Skeletal muscle tissue (tissue), 3 donors: ENCODE measurements at regions not wholly inside any gene's neighbourhood (a gene's known extent, or its start where the extent isn't known, plus 50 kb on each side); places are given as distances from the start of the nearest gene placed in this dataset.
"Not testable (repeated sequence)": the region's sequence is repeated elsewhere in the genome, so short reads cannot be mapped to it uniquely, and the experiment has no call there.

Experiments
- H3K27ac ChIP-seq: one replicate; pipeline ENCODE4 v1.7.0; 2013; ENCODE audit warnings: mild to moderate bottlenecking, low read depth, low read length, inconsistent platforms
- H3K27me3 ChIP-seq, 3 donors: one replicate each; pipeline ENCODE4 v1.7.0; 2013; ENCODE audit warnings: low read length in 3 of 3; ENCODE audit not compliant: control insufficient read depth in 3 of 3, insufficient read depth in 3 of 3
- H3K36me3 ChIP-seq, 3 donors: one replicate each; pipeline ENCODE4 v1.7.0; 2013; ENCODE audit warnings: low read length in 3 of 3; ENCODE audit not compliant: control insufficient read depth in 3 of 3, insufficient read depth in 3 of 3
- H3K4me1 ChIP-seq, 3 donors: one replicate each; pipeline ENCODE4 v1.7.0; 2013; ENCODE audit warnings: low read length in 3 of 3, mild to moderate bottlenecking in 3 of 3; ENCODE audit not compliant: control insufficient read depth in 3 of 3, insufficient read depth in 3 of 3
- H3K4me3 ChIP-seq, 3 donors: one replicate each; pipeline ENCODE4 v1.7.0; 2013; ENCODE audit warnings: low read length in 3 of 3
- H3K9ac ChIP-seq, 3 donors: one replicate each; pipeline ENCODE4 v1.7.0; 2013; ENCODE audit warnings: low read length in 3 of 3, mild to moderate bottlenecking in 3 of 3, moderate library complexity in 2 of 3, low read depth in 1 of 3
- H3K9me3 ChIP-seq, 3 donors: one replicate each; pipeline ENCODE4 v1.7.0; 2013; ENCODE audit warnings: low read length in 3 of 3; ENCODE audit not compliant: control insufficient read depth in 3 of 3
- donor health status: Osteomylitis.

DNA sequence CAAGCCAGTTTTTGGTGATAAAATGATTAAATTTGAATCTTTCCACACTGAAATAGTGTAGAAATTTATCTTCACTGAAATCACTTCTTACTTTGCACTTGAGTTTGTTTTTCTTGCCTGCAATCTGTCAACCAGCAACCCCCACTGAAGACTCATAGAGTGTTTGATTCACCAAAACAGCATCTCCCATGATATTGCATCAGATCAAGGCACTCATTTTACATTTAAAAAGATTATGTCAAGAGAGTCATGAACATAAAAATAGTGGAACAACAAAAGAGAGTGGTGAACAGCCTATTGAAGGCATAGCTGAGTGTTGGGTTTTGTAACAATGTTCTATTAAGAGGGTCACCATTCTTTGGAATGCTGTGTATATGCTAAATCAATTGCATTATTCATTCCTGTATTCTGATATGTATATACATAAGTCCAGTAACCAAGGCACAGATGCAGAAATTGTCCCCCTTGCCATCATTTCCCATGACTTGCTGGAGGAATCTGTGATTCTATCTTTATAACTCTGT lies 1934.9 kb downstream of the ARAP2 start:
- H3K27me3 ChIP-seq: no peaks in the 10 kb centered on the region
- H3K4me1 ChIP-seq: no peaks in the 10 kb centered on the region
- no peak overlapping the region for H3K27ac ChIP-seq
- no peak overlapping the region for H3K4me3 ChIP-seq
- no peaks in the 10 kb centered on the region for H3K9me3 ChIP-seq
- H3K9ac ChIP-seq: no peak overlapping the region
- no peaks in the 10 kb centered on the region for H3K36me3 ChIP-seq

DNA sequence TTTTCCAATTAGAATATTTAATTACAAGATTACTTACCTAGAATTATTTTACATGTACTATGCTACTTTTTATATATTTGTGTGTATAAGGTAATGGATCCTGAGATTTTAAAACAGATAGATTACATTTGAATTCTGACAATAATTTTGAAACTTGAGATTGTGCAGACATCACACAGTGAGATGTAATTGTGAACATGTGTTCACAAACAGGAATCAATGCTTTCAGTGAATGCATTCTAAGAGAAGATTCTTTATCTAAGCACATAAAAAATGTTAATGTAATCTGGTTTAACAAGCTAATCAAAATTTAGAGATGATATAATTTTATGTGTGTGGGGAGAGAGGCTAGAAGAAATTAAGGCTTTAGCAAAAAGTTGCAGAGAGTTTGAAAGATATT lies 1925.5 kb downstream of the ARAP2 start:
- Histone ChIP-seq H3K9ac (no peak overlapping the region), H3K4me1 (no peaks in the 10 kb centered on the region), H3K27me3 (no peaks in the 10 kb centered on the region), H3K9me3 (no peaks in the 10 kb centered on the region), H3K27ac (no peak overlapping the region), H3K36me3 (no peaks in the 10 kb centered on the region), H3K4me3 (no peak overlapping the region)

- no peaks in the 10 kb centered on the region for H3K27me3 ChIP-seq
- H3K4me3 ChIP-seq: no peak overlapping the region
- no peaks in the 10 kb centered on the region for H3K4me1 ChIP-seq
- H3K36me3 ChIP-seq: no peaks in the 10 kb centered on the region
- H3K9ac ChIP-seq: no peak overlapping the region
- H3K9me3 ChIP-seq: no peaks in the 10 kb centered on the region
- no peak overlapping the region for H3K27ac ChIP-seq
Observed at GRCh38 chr4:34323549-34324320, 1920.6 kb downstream of the ARAP2 start.

- Histone ChIP-seq H3K4me3 (no peak overlapping the region), H3K9me3 (no peaks in the 10 kb centered on the region), H3K27me3 (no peaks in the 10 kb centered on the region), H3K27ac (no peak overlapping the region), H3K36me3 (no peaks in the 10 kb centered on the region), H3K9ac (no peak overlapping the region), H3K4me1 (no peaks in the 10 kb centered on the region)
Observed at GRCh38 chr4:34328939-34329338, 1915.4 kb downstream of the ARAP2 start.

- not testable (repeated sequence) for H3K27ac ChIP-seq, H3K4me1 ChIP-seq, H3K4me3 ChIP-seq, H3K9me3 ChIP-seq, H3K27me3 ChIP-seq, H3K36me3 ChIP-seq, H3K9ac ChIP-seq
Observed at GRCh38 chr4:34335156-34335555, 1909.2 kb downstream of the ARAP2 start.

DNA sequence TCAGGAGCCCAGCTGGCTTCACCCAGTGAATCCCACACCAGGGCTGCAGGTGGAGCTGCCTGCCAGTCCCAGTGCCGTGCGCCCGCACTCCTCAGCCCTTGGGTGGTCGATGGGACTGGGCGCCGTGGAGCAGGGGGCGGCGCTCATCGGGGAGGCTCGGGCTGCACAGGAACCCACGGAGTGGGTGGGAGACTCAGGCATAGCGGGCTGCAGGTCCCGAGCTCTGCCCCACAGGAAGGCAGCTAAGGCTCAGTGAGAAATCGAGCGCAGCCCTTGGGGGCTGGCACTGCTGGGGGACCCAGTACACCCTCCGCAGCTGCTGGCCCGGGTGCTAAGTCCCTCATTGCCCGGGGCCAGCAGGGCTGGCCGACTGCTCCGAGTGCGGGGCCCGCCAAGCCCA lies 1908.8 kb downstream of the ARAP2 start:
- not testable (repeated sequence) for H3K27me3 ChIP-seq, H3K4me3 ChIP-seq, H3K9me3 ChIP-seq, H3K27ac ChIP-seq, H3K9ac ChIP-seq, H3K4me1 ChIP-seq, H3K36me3 ChIP-seq

DNA sequence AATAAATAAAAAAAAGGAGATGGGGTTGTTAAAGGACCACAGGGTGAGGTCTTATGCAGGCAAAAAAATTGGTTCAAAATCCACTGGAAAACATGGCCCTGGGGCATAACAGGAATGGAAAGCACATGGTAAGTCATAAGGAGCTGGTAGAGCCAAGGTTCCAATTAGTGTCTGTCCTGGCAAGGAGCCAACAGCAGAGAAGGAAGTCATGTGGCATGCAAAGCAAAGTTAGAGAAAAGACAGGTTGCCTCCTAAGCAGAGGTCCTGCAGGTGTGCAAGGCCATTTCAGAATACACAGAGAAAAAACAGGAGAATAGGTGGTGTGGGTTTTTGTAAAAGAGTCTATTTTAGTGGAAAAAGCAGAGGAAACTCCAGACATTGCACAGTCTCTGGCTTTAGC lies 1881.7 kb downstream of the ARAP2 start:
- no peak overlapping the region for H3K4me3 ChIP-seq
- no peaks in the 10 kb centered on the region for H3K4me1 ChIP-seq
- H3K27me3 ChIP-seq: no peaks in the 10 kb centered on the region
- H3K9ac ChIP-seq: no peak overlapping the region
- no peak overlapping the region for H3K27ac ChIP-seq
- H3K9me3 ChIP-seq: no peaks in the 10 kb centered on the region
- no peaks in the 10 kb centered on the region for H3K36me3 ChIP-seq

DNA sequence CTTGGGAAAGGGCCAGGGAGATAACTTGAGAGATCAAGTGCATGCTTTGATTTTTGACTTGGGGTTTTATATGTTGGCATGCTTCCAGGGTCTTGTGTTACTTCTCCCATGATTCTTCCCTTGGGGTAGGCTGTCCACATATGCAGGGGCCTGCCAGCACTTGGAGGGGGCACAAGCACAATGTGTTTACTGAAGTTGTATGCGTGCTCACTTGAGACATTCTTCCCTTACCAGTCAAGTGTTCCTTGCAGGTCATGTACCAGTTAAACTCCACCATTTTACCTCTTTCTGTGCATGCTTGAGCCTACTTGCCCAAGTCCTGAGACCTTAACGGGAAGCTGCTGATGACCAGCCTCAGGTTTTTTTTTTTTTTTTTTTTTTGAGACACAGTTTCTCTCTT lies 1880.5 kb downstream of the ARAP2 start:
- Histone ChIP-seq H3K4me3 (no peak overlapping the region), H3K27me3 (no peaks in the 10 kb centered on the region), H3K4me1 (no peaks in the 10 kb centered on the region), H3K36me3 (no peaks in the 10 kb centered on the region), H3K9ac (no peak overlapping the region), H3K27ac (no peak overlapping the region), H3K9me3 (no peaks in the 10 kb centered on the region)

DNA sequence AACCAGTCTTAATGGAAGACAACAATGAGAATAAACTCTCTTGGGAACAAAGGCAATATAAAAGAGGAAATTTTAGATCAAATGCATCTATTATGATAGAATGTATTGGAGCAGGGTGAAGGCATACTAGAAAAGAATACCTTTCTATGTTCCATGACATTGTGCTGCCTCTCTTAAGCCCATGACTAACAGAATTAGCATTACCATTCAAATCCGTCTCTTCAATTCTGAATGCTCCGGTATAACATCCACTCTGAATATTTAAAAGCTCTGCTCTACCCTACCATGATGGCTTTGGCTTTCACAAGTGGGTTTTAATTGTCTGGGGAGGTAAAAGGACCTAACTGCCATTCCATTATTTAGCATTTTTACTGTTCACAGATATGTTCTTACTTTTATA lies 1878.4 kb downstream of the ARAP2 start:
- Histone ChIP-seq H3K9ac (no peak overlapping the region), H3K27ac (no peak overlapping the region), H3K27me3 (no peaks in the 10 kb centered on the region), H3K36me3 (no peaks in the 10 kb centered on the region), H3K4me1 (no peaks in the 10 kb centered on the region), H3K9me3 (no peaks in the 10 kb centered on the region), H3K4me3 (no peak overlapping the region)

- Histone ChIP-seq H3K27ac (no peak overlapping the region), H3K9ac (no peak overlapping the region), H3K4me1 (no peaks in the 10 kb centered on the region), H3K4me3 (no peak overlapping the region), H3K27me3 (no peaks in the 10 kb centered on the region), H3K9me3 (no peaks in the 10 kb centered on the region), H3K36me3 (no peaks in the 10 kb centered on the region)
Observed at GRCh38 chr4:34371676-34372075, 1872.6 kb downstream of the ARAP2 start.
